K562 (cell line): ENCODE measurements at regions not wholly inside any gene's neighbourhood (a gene's known extent, or its start where the extent isn't known, plus 50 kb on each side); places are given as distances from the start of the nearest gene placed in this dataset.

ENCODE experiments used
- ATAC-seq: fragments of 200-7000 bp; cut with Tn5 transposase; 3 replicates; pipeline ENCODE4 v1.9.1; 2020; ENCODE audit warnings: moderate library complexity
- BruUV-seq: library from RNA; stranded (reverse); fragments of 400-500 nt; replicated peaks from 2 replicates; lab custom pipeline; 2021; lab: Mats Ljungman, UMichigan
- CTCF ChIA-PET: fragments of 300-600 bp; formaldehyde crosslinking; extraction: SDS; loops from one replicate; lab custom pipeline; 2021; ENCODE audit warnings: low intra/inter-chr PET ratio; lab: Yijun Ruan, JAX
- POLR2A ChIA-PET: fragments of 300-600, 350-650 bp; sonication (Branson Sonifier 250); formaldehyde crosslinking; extraction: SDS; loops from one replicate; lab custom pipeline; 2021; ENCODE audit warnings: antibody characterized with exemption, inconsistent platforms; lab: Yijun Ruan, JAX
- DNase-seq, 4 experiments: peaks; one replicate each; pipeline versions ENCODE4 v3.0.0 to v3.0.0-alpha.2; 2011 to 2018; ENCODE audit warnings: low spot score in 3 of 4, mixed read lengths in 3 of 4; ENCODE audit errors: extremely low read depth in 1 of 4
- FAIRE-seq: peaks from 2 replicates; lab custom pipeline; 2011; peaks lifted over from hg19 to GRCh38; lab: Jason Lieb, UNC
- H2AFZ ChIP-seq: 2 replicates; pipeline ENCODE4 v1.6.0; 2011; ENCODE audit warnings: low read depth, low read length, control low read depth, inconsistent platforms
- H3K27ac ChIP-seq: fragments of 200-600 bp; 3 replicates; pipeline ENCODE4 v1.8.0; 2011; ENCODE audit warnings: low read depth, mild to moderate bottlenecking, control low read depth, inconsistent platforms, low read length, moderate library complexity, mixed read lengths; ENCODE audit errors: extremely low read depth
- H3K27me3 ChIP-seq, 2 experiments: fragments of 300-600 bp in 1 of 2; 2 replicates in 1 of 2; 3 replicates in 1 of 2; pipeline versions ENCODE4 v1.6.0 to v1.8.0; 2011; ENCODE audit warnings: inconsistent platforms in 2 of 2, low read length in 2 of 2, mild to moderate bottlenecking in 1 of 2, mixed read lengths in 1 of 2, moderate library complexity in 1 of 2; ENCODE audit not compliant: control insufficient read depth in 2 of 2, insufficient read depth in 2 of 2
- H3K36me3 ChIP-seq: fragments of 300-600 bp; 3 replicates; pipeline ENCODE4 v1.8.0; 2011; ENCODE audit warnings: mild to moderate bottlenecking, low read length, inconsistent platforms; ENCODE audit not compliant: control insufficient read depth, insufficient read depth
- H3K4me1 ChIP-seq, 2 experiments: fragments of 200-600 bp in 1 of 2; replicated peaks in 1 of 2; 2 replicates in 1 of 2; 3 replicates in 1 of 2; pipeline versions ENCODE4 v1.5.1 to v1.8.0; 2011; ENCODE audit warnings: inconsistent platforms in 2 of 2, low read length in 2 of 2, mild to moderate bottlenecking in 1 of 2, mixed read lengths in 1 of 2, moderate library complexity in 1 of 2; ENCODE audit not compliant: control insufficient read depth in 2 of 2, insufficient read depth in 2 of 2
- H3K4me2 ChIP-seq: 2 replicates; pipeline ENCODE4 v1.6.1; 2011; ENCODE audit warnings: low read length, control low read depth, inconsistent platforms, mixed read lengths; ENCODE audit not compliant: insufficient read depth
- H3K4me3 ChIP-seq: fragments of 200-600 bp; sonication (generic), shearing (Covaris generic); 2 replicates; pipeline ENCODE4 v1.5.1; 2016; ENCODE audit warnings: control low read depth, inconsistent platforms
- H3K79me2 ChIP-seq: fragments of 200-600 bp; 3 replicates; pipeline ENCODE4 v1.8.0; 2011; ENCODE audit warnings: low read length, inconsistent platforms; ENCODE audit not compliant: control insufficient read depth, insufficient read depth
- H3K9ac ChIP-seq, 2 experiments: 2 replicates each; pipeline versions ENCODE4 v1.6.0 to v1.6.1; 2011; ENCODE audit warnings: low read depth in 2 of 2, low read length in 2 of 2, control low read depth in 1 of 2, inconsistent platforms in 1 of 2, mild to moderate bottlenecking in 1 of 2, mixed read lengths in 1 of 2; ENCODE audit not compliant: insufficient read depth in 1 of 2
- H3K9me1 ChIP-seq: one replicate; pipeline ENCODE4 v1.6.0; 2011; ENCODE audit warnings: inconsistent platforms, mild to moderate bottlenecking, low read length, moderate library complexity; ENCODE audit not compliant: control insufficient read depth, insufficient read depth
- H3K9me3 ChIP-seq: replicated peaks from 2 replicates; pipeline ENCODE4 v1.5.1; 2011; ENCODE audit warnings: low read depth, low read length, inconsistent platforms; ENCODE audit not compliant: control insufficient read depth, insufficient read depth
- H4K20me1 ChIP-seq: replicated peaks from 2 replicates; pipeline ENCODE4 v1.6.1; 2011; ENCODE audit warnings: low read length, inconsistent platforms, mixed read lengths; ENCODE audit not compliant: control insufficient read depth, insufficient read depth
- ATF7 ChIP-seq: fragments of 450-650 bp; IDR thresholded peaks from 2 replicates; pipeline ENCODE4 v1.7.1; 2014; ENCODE audit warnings: mild to moderate bottlenecking, moderate library complexity
- BMI1 ChIP-seq: fragments of 150-350 bp; IDR thresholded peaks from 2 replicates; pipeline ENCODE4 v1.6.1; 2014; ENCODE audit warnings: low read length
- CEBPB ChIP-seq: fragments of 450-650 bp; IDR thresholded peaks from 2 replicates; pipeline ENCODE4 v1.6.1; 2016; ENCODE audit warnings: missing genetic modification characterization, missing compliant biosample characterization
- NFYB ChIP-seq: IDR thresholded peaks from 2 replicates; pipeline ENCODE4 v1.6.1; 2011; ENCODE audit warnings: mild to moderate bottlenecking, moderate library complexity; ENCODE audit not compliant: insufficient read length; ENCODE audit errors: extremely low read depth
- POLR2G ChIP-seq: fragments of 200-400 bp; formaldehyde crosslinking; IDR thresholded peaks from 2 replicates; pipeline ENCODE4 v1.6.1; 2017; ENCODE audit warnings: low read depth, mild to moderate bottlenecking, antibody characterized with exemption, low read length, moderate library complexity
- PRPF4 ChIP-seq: fragments of 200-400 bp; formaldehyde crosslinking; IDR thresholded peaks from one replicate; pipeline ENCODE4 v1.6.1; 2017; ENCODE audit warnings: low read length, low read depth, mild to moderate bottlenecking; ENCODE audit not compliant: insufficient read depth, poor library complexity, severe bottlenecking
- USF2 ChIP-seq: sonication (generic); formaldehyde crosslinking; IDR thresholded peaks from 2 replicates; pipeline ENCODE4 v1.5.0; 2020; ENCODE audit warnings: missing genetic modification reagents
- ZNF184 ChIP-seq: sonication (generic); formaldehyde crosslinking; IDR thresholded peaks from 2 replicates; pipeline ENCODE4 v1.5.0; 2020; ENCODE audit warnings: missing genetic modification reagents
- ZNF639 ChIP-seq, 2 experiments: fragments of 200-800 bp in 1 of 2; sonication (Bioruptor generic) in 1 of 2; sonication (generic) in 1 of 2; formaldehyde crosslinking in 1 of 2; IDR thresholded peaks in 1 of 2; conservative IDR thresholded peaks in 1 of 2; 2 replicates each; pipeline versions ENCODE4 v1.5.0 to v1.6.1; 2016 to 2020; ENCODE audit warnings: missing compliant biosample characterization in 1 of 2, missing genetic modification characterization in 1 of 2, missing genetic modification reagents in 1 of 2
- WGBS: fragments of 100-300 bp; shearing (Covaris generic); methylation state at CpG from one replicate; pipeline ENCODE4 v1.1.6; 2016; ENCODE audit warnings: low coverage, mixed read lengths; ENCODE audit not compliant: insufficient coverage; ENCODE audit errors: missing lambda C conversion rate; 5-methylcytosine and 5-hydroxymethylcytosine counted together
- in situ Hi-C: fragments of 300-500 bp; cut with MboI; formaldehyde crosslinking; loops from 4 replicates; pipeline ENCODE4 v1.15.0; 2018; ENCODE audit warnings: inconsistent platforms, mixed read lengths
- intact Hi-C: fragments of 100-400 bp; cut with micrococcal nuclease; formaldehyde crosslinking; loops from 2 replicates; pipeline ENCODE4 v1.14.2; 2022

GRCh38 chr9:1880038-1880565 is 135.0 kb upstream of the SMARCA2 start:
- in situ Hi-C loops = no loop called here
- DNase-seq (no peak), ATAC-seq (no peak), FAIRE-seq (no peak)
- Histone ChIP-seq H3K27me3 (no peaks in the 10 kb centered on the region), H3K36me3 (no peaks in the 10 kb centered on the region), H3K9ac (no peak overlapping the region), H3K79me2 (no peaks in the 10 kb centered on the region), H2AFZ (no peak overlapping the region), H3K27ac (no peak overlapping the region), H3K4me2 (no peak overlapping the region), H3K4me1 (no peaks in the 10 kb centered on the region), H4K20me1 (no peaks in the 10 kb centered on the region), H3K9me1 (no peaks in the 10 kb centered on the region), H3K4me3 (no peak overlapping the region), H3K9me3 (no peaks in the 10 kb centered on the region)
- WGBS = 0% methylated on average over 4 of the region's 4 CpGs
- ChIA-PET CTCF (no interaction called here), POLR2A (no interaction called here)
- intact Hi-C loops = no loop called here
- no peak for TF ChIP-seq ZNF184 (CRISPR knock-in tag)
- TF ChIP-seq ATF7 = no peak
- TF ChIP-seq BMI1 = no peak
- no peak for TF ChIP-seq POLR2G
- no peak for TF ChIP-seq PRPF4
- BruUV-seq = no TSS peak

GRCh38 chr9:1881708-1882295 is 133.3 kb upstream of the SMARCA2 start:
- in situ Hi-C loops = no loop called here
- no peak for FAIRE-seq
- CTCF ChIA-PET = no interaction called here

More at GRCh38 chr9:1881708-1882295, 133.3 kb upstream of the SMARCA2 start:
- no peaks in the 10 kb centered on the region for H3K9me1 ChIP-seq
- 0% methylated on average over 2 of the region's 2 CpGs for WGBS
- no peaks in the 10 kb centered on the region for H3K9me3 ChIP-seq
- intact Hi-C loops = no loop called here
- H3K4me2 ChIP-seq = no peak overlapping the region
- BruUV-seq = no TSS peak
- ATAC-seq (no peak), DNase-seq (no peak)
- POLR2A ChIA-PET = no interaction called here
- H3K4me1 ChIP-seq = no peaks in the 10 kb centered on the region
- H4K20me1 ChIP-seq = no peaks in the 10 kb centered on the region
- no peak overlapping the region for H3K27ac ChIP-seq
- no peak overlapping the region for H3K4me3 ChIP-seq
- TF ChIP-seq ZNF639 (CRISPR knock-in tag; conservative IDR thresholded peaks at IDR 0.05 in 1 of 2, IDR thresholded peaks at IDR 0.05 in 1 of 2) (no peak), NFYB (peak; percentile 41), USF2 (CRISPR knock-in tag) (0 out of 2 replicates have a peak, but pooled peaks have one; percentile 6), CEBPB (tag) (no peak)
- H3K9ac ChIP-seq = no peak overlapping the region
- no peaks in the 10 kb centered on the region for H3K36me3 ChIP-seq
- no peaks in the 10 kb centered on the region for H3K79me2 ChIP-seq
- H2AFZ ChIP-seq = no peak overlapping the region
- H3K27me3 ChIP-seq = no peaks in the 10 kb centered on the region
